H9 (cell line): ENCODE measurements at regions not wholly inside any gene's neighbourhood (a gene's known extent, or its start where the extent isn't known, plus 50 kb on each side); places are given as distances from the start of the nearest gene placed in this dataset.

Experiments used
- DNase-seq: peaks from one replicate; pipeline ENCODE4 v3.0.0-alpha.2; 2017
- H2AFZ ChIP-seq: one replicate; pipeline ENCODE4 v1.6.1; 2013; ENCODE audit warnings: mild to moderate bottlenecking, low read length, control low read depth, moderate library complexity
- H2AK5ac ChIP-seq: 2 replicates; pipeline ENCODE4 v1.6.1; 2013; ENCODE audit warnings: low read length, control low read depth, mixed read lengths; ENCODE audit not compliant: insufficient read length
- H2BK120ac ChIP-seq: one replicate; pipeline ENCODE4 v1.6.1; 2013; ENCODE audit warnings: low read depth, mild to moderate bottlenecking, low read length, control low read depth, inconsistent platforms; ENCODE audit not compliant: poor library complexity, severe bottlenecking
- H2BK12ac ChIP-seq: 2 replicates; pipeline ENCODE4 v1.6.1; 2013; ENCODE audit warnings: low read length, control low read depth, mixed read lengths, low read depth; ENCODE audit not compliant: insufficient read length
- H2BK15ac ChIP-seq: 2 replicates; pipeline ENCODE4 v1.6.1; 2013; ENCODE audit warnings: low read depth, low read length, control low read depth
- H2BK20ac ChIP-seq: one replicate; pipeline ENCODE4 v1.6.1; 2013; ENCODE audit warnings: low read depth, mild to moderate bottlenecking, low read length, control low read depth, inconsistent platforms; ENCODE audit not compliant: poor library complexity, severe bottlenecking
- H2BK5ac ChIP-seq: 2 replicates; pipeline ENCODE4 v1.6.1; 2013; ENCODE audit warnings: low read length, control low read depth, mixed read lengths; ENCODE audit not compliant: insufficient read length
- H3K14ac ChIP-seq: 2 replicates; pipeline ENCODE4 v1.6.1; 2013; ENCODE audit warnings: low read length, control low read depth; ENCODE audit not compliant: insufficient read depth
- H3K18ac ChIP-seq: 2 replicates; pipeline ENCODE4 v1.6.1; 2013; ENCODE audit warnings: low read depth, mild to moderate bottlenecking, mixed read lengths, low read length, control low read depth; ENCODE audit not compliant: insufficient read length
- H3K23ac ChIP-seq: 2 replicates; pipeline ENCODE4 v1.6.1; 2013; ENCODE audit warnings: low read length, control low read depth, mixed read lengths, low read depth; ENCODE audit not compliant: insufficient read length
- H3K23me2 ChIP-seq: 2 replicates; pipeline ENCODE4 v1.6.1; 2013; ENCODE audit warnings: low read depth, mild to moderate bottlenecking, mixed read lengths, low read length, control low read depth; ENCODE audit not compliant: insufficient read length, poor library complexity, severe bottlenecking
- H3K27ac ChIP-seq: 2 replicates; pipeline ENCODE4 v1.5.1; 2013; ENCODE audit warnings: low read length, control low read depth, mixed read lengths, low read depth; ENCODE audit not compliant: insufficient read length
- H3K27me3 ChIP-seq: 2 replicates; pipeline ENCODE4 v1.6.1; 2013; ENCODE audit warnings: low read length, control low read depth, inconsistent platforms; ENCODE audit not compliant: insufficient read depth
- H3K4ac ChIP-seq: 2 replicates; pipeline ENCODE4 v1.6.1; 2013; ENCODE audit warnings: low read depth, mild to moderate bottlenecking, control low read depth, inconsistent platforms, low read length, moderate library complexity
- H3K4me1 ChIP-seq: 2 replicates; pipeline ENCODE4 v1.6.1; 2013; ENCODE audit warnings: low read length, control low read depth, inconsistent platforms; ENCODE audit not compliant: insufficient read depth
- H3K4me2 ChIP-seq: 2 replicates; pipeline ENCODE4 v1.6.1; 2013; ENCODE audit warnings: low read length, control low read depth, mixed read lengths; ENCODE audit not compliant: insufficient read length, insufficient read depth
- H3K56ac ChIP-seq: 2 replicates; pipeline ENCODE4 v1.6.1; 2013; ENCODE audit warnings: low read depth, mild to moderate bottlenecking, mixed read lengths, low read length, control low read depth; ENCODE audit not compliant: insufficient read length
- H3K79me1 ChIP-seq: 2 replicates; pipeline ENCODE4 v1.6.1; 2013; ENCODE audit warnings: low read depth, mild to moderate bottlenecking, moderate library complexity, low read length, control low read depth, inconsistent platforms; ENCODE audit not compliant: insufficient read depth, poor library complexity, severe bottlenecking
- H3K79me2 ChIP-seq: 2 replicates; pipeline ENCODE4 v1.6.1; 2013; ENCODE audit warnings: low read length, control low read depth, inconsistent platforms; ENCODE audit not compliant: insufficient read depth
- H3K9ac ChIP-seq: 2 replicates; pipeline ENCODE4 v1.6.1; 2013; ENCODE audit warnings: low read length, control low read depth, mixed read lengths; ENCODE audit not compliant: insufficient read length; ENCODE audit errors: extremely low read depth
- H3K9me3 ChIP-seq: one replicate; pipeline ENCODE4 v1.6.1; 2013; ENCODE audit warnings: low read depth, low read length, inconsistent platforms; ENCODE audit not compliant: control insufficient read depth
- H3T11ph ChIP-seq: one replicate; pipeline ENCODE4 v1.6.1; 2013; ENCODE audit warnings: mild to moderate bottlenecking, low read length, control low read depth, inconsistent platforms
- H4K20me1 ChIP-seq: one replicate; pipeline ENCODE4 v1.6.1; 2013; ENCODE audit not compliant: control insufficient read depth, insufficient read length, insufficient read depth
- H4K5ac ChIP-seq: 2 replicates; pipeline ENCODE4 v1.6.1; 2013; ENCODE audit warnings: low read depth, mild to moderate bottlenecking, mixed read lengths, low read length, control low read depth; ENCODE audit not compliant: insufficient read length
- H4K8ac ChIP-seq: replicated peaks from 2 replicates; pipeline ENCODE4 v1.6.1; 2013; ENCODE audit warnings: low read length, control low read depth, mixed read lengths, low read depth; ENCODE audit not compliant: insufficient read length
- H4K91ac ChIP-seq: 2 replicates; pipeline ENCODE4 v1.6.1; 2013; ENCODE audit warnings: low read depth, mild to moderate bottlenecking, moderate library complexity, mixed read lengths, low read length, control low read depth; ENCODE audit not compliant: insufficient read length
- H3K27ac Mint-ChIP-seq, 3 experiments: 2 replicates in 2 of 3; 3 replicates in 1 of 3; pipeline ENCODE4 v1.8.0; 2020 to 2021; ENCODE audit warnings: mixed read lengths in 3 of 3, mild to moderate bottlenecking in 1 of 3, moderate library complexity in 1 of 3
- H3K27me3 Mint-ChIP-seq: 2 replicates; pipeline ENCODE4 v1.8.0; 2021; ENCODE audit warnings: low read depth, mild to moderate bottlenecking, moderate library complexity, mixed read lengths
- H3K36me3 Mint-ChIP-seq, 3 experiments: 2 replicates in 2 of 3; 3 replicates in 1 of 3; pipeline ENCODE4 v1.8.0; 2020 to 2021; ENCODE audit warnings: low read depth in 3 of 3, mixed read lengths in 3 of 3; ENCODE audit not compliant: insufficient read depth in 1 of 3
- H3K4me1 Mint-ChIP-seq, 2 experiments: 2 replicates each; pipeline ENCODE4 v1.8.0; 2020; ENCODE audit warnings: mixed read lengths in 2 of 2
- H3K4me3 Mint-ChIP-seq, 2 experiments: 2 replicates in 1 of 2; 3 replicates in 1 of 2; pipeline ENCODE4 v1.8.0; 2020 to 2021; ENCODE audit warnings: mild to moderate bottlenecking in 2 of 2, mixed read lengths in 2 of 2, moderate library complexity in 1 of 2
- H3K9me3 Mint-ChIP-seq, 2 experiments: 2 replicates in 1 of 2; 3 replicates in 1 of 2; pipeline ENCODE4 v1.8.0; 2020; ENCODE audit warnings: mild to moderate bottlenecking in 2 of 2, mixed read lengths in 2 of 2, moderate library complexity in 1 of 2
- WGBS: extraction: QIAGEN DNeasy Blood & Tissue Kit; methylation state at CpG from one replicate; pipeline ENCODE4 v1.1.7; 2013; ENCODE audit warnings: missing lambda C conversion rate, low lambda C conversion rate, mixed read lengths; ENCODE audit not compliant: insufficient read length; ENCODE audit errors: extremely low coverage; 5-methylcytosine and 5-hydroxymethylcytosine counted together
- TF ChIP-seq, protein P1 (sequence below): fragments of 200-600 bp; sonication (generic); conservative IDR thresholded peaks from 3 replicates; pipeline ENCODE4 v1.8.0; 2021; ENCODE audit warnings: antibody characterized with exemption, mild to moderate bottlenecking

- H2BK20ac ChIP-seq: no peak overlapping the region
- no CpG with 5 or more reads among the region's 3 CpGs for WGBS
- TF ChIP-seq, protein P1, sequence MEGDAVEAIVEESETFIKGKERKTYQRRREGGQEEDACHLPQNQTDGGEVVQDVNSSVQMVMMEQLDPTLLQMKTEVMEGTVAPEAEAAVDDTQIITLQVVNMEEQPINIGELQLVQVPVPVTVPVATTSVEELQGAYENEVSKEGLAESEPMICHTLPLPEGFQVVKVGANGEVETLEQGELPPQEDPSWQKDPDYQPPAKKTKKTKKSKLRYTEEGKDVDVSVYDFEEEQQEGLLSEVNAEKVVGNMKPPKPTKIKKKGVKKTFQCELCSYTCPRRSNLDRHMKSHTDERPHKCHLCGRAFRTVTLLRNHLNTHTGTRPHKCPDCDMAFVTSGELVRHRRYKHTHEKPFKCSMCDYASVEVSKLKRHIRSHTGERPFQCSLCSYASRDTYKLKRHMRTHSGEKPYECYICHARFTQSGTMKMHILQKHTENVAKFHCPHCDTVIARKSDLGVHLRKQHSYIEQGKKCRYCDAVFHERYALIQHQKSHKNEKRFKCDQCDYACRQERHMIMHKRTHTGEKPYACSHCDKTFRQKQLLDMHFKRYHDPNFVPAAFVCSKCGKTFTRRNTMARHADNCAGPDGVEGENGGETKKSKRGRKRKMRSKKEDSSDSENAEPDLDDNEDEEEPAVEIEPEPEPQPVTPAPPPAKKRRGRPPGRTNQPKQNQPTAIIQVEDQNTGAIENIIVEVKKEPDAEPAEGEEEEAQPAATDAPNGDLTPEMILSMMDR: no peak
Observed at GRCh38 chrX:23465105-23465791, 130.6 kb downstream of the PTCHD1 start.

More at GRCh38 chrX:23465105-23465791, 130.6 kb downstream of the PTCHD1 start:
- H3K36me3 Mint-ChIP-seq: peaks cover 19 to 46% (median 24%) of the 10 kb centered on the region in 3 experiments
- Histone ChIP-seq H3K27me3 (no peaks in the 10 kb centered on the region), H2BK12ac (no peak overlapping the region), H3K4me2 (no peak overlapping the region), H3K9me3 (no peaks in the 10 kb centered on the region), H4K8ac (no peak overlapping the region), H3K79me2 (no peaks in the 10 kb centered on the region), H3K27ac (no peak overlapping the region), H3K79me1 (no peaks in the 10 kb centered on the region), H2BK15ac (no peak overlapping the region), H3K56ac (no peak overlapping the region), H2AK5ac (no peak overlapping the region), H3K9ac (no peak overlapping the region), H3K14ac (no peak overlapping the region), H3K4ac (no peak overlapping the region), H4K20me1 (no peaks in the 10 kb centered on the region), H4K91ac (no peak overlapping the region), H4K5ac (no peak overlapping the region), H2BK5ac (no peak overlapping the region), H2AFZ (no peak overlapping the region), H2BK120ac (no peak overlapping the region), H3K18ac (no peak overlapping the region), H3T11ph (no peak overlapping the region), H3K4me1 (no peaks in the 10 kb centered on the region), H3K23me2 (no peaks in the 10 kb centered on the region), H3K23ac (no peak overlapping the region)
- no peak overlapping the region for H3K4me3 Mint-ChIP-seq
- peaks cover 35 to 49% of the 10 kb centered on the region in 2 experiments for H3K9me3 Mint-ChIP-seq
- no peaks in the 10 kb centered on the region; the same call in 1 of the 2 replicates for H3K27me3 Mint-ChIP-seq
- H3K4me1 Mint-ChIP-seq: peaks cover 0 to 5% of the 10 kb centered on the region in 2 experiments; a peak in 1 of 4 replicates
- DNase-seq: no peak
- H3K27ac Mint-ChIP-seq: no peak overlapping the region
